Neural crest cell (in vitro differentiated cells): ENCODE measurements at regions not wholly inside any gene's neighbourhood (a gene's known extent, or its start where the extent isn't known, plus 50 kb on each side); places are given as distances from the start of the nearest gene placed in this dataset.
A peak's percentile ranks its signal among the peaks of the same experiment; 100 is the strongest.

ENCODE experiments used
- DNase-seq: peaks from one replicate; pipeline ENCODE4 v3.0.0; 2021; ENCODE audit warnings: low read depth, mixed read lengths, low spot score
- H3K27ac Mint-ChIP-seq: one replicate; pipeline ENCODE4 v1.8.0; 2021; ENCODE audit warnings: mild to moderate bottlenecking, mixed read lengths; ENCODE audit not compliant: unreplicated experiment
- H3K27me3 Mint-ChIP-seq: 2 replicates; pipeline ENCODE4 v1.8.0; 2021; ENCODE audit warnings: low read depth, mild to moderate bottlenecking, mixed read lengths
- H3K36me3 Mint-ChIP-seq: 2 replicates; pipeline ENCODE4 v1.8.0; 2021; ENCODE audit warnings: low read depth, mild to moderate bottlenecking, mixed read lengths
- H3K4me1 Mint-ChIP-seq: 2 replicates; pipeline ENCODE4 v1.8.0; 2021; ENCODE audit warnings: mixed read lengths
- H3K4me3 Mint-ChIP-seq: one replicate; pipeline ENCODE4 v1.8.0; 2021; ENCODE audit warnings: mild to moderate bottlenecking, mixed read lengths
- H3K9me3 Mint-ChIP-seq: 2 replicates; pipeline ENCODE4 v1.8.0; 2021; ENCODE audit warnings: mixed read lengths
- CTCF ChIP-seq: fragments of 200-600 bp; sonication (generic); conservative IDR thresholded peaks from 2 replicates; pipeline ENCODE4 v1.5.0; 2021; ENCODE audit warnings: antibody characterized with exemption, mild to moderate bottlenecking

GRCh38 chr5:133848341-133848811 lies 120.0 kb downstream of the C5orf15 start:
- no peaks in the 10 kb centered on the region for H3K27me3 Mint-ChIP-seq
- no peak for TF ChIP-seq CTCF
- no peaks in the 10 kb centered on the region for H3K36me3 Mint-ChIP-seq
- H3K4me3 Mint-ChIP-seq = no peak overlapping the region
- DNase-seq = no peak
- H3K4me1 Mint-ChIP-seq = peaks cover 4% of the 10 kb centered on the region
- H3K9me3 Mint-ChIP-seq = peaks cover 2% of the 10 kb centered on the region
- peak overlapping the region; percentile 83 for H3K27ac Mint-ChIP-seq

- Mint-ChIP-seq H3K27me3 (no peaks in the 10 kb centered on the region), H3K4me3 (no peak overlapping the region), H3K4me1 (peaks cover 4% of the 10 kb centered on the region), H3K9me3 (peaks cover 2% of the 10 kb centered on the region), H3K36me3 (no peaks in the 10 kb centered on the region), H3K27ac (peak overlapping the region; percentile 83)
- DNase-seq = no peak
- no peak for TF ChIP-seq CTCF
Measured at GRCh38 chr5:133847886-133848285, 120.5 kb downstream of the C5orf15 start.

- no peaks in the 10 kb centered on the region for H3K27me3 Mint-ChIP-seq
- no peaks in the 10 kb centered on the region for H3K36me3 Mint-ChIP-seq
- no peak for DNase-seq
- H3K4me1 Mint-ChIP-seq = peaks cover 4% of the 10 kb centered on the region
- no peak overlapping the region for H3K4me3 Mint-ChIP-seq
- no peak for TF ChIP-seq CTCF
- peaks cover under 1% of the 10 kb centered on the region for H3K9me3 Mint-ChIP-seq
- no peak overlapping the region for H3K27ac Mint-ChIP-seq
Measured at GRCh38 chr5:133847301-133847700, 121.1 kb downstream of the C5orf15 start.

GRCh38 chr5:133846478-133847226 lies 121.8 kb downstream of the C5orf15 start:
- Mint-ChIP-seq H3K4me3 (no peak overlapping the region), H3K4me1 (peaks cover 4% of the 10 kb centered on the region)
- TF ChIP-seq CTCF = no peak

GRCh38 chr5:133845271-133845670 lies 123.2 kb downstream of the C5orf15 start:
- Mint-ChIP-seq H3K4me3 (no peak overlapping the region), H3K4me1 (peaks cover 4% of the 10 kb centered on the region), H3K27me3 (no peaks in the 10 kb centered on the region), H3K36me3 (no peaks in the 10 kb centered on the region), H3K27ac (no peak overlapping the region), H3K9me3 (no peaks in the 10 kb centered on the region)
- DNase-seq = no peak
- TF ChIP-seq CTCF = no peak

More at GRCh38 chr5:133846478-133847226, 121.8 kb downstream of the C5orf15 start:
- H3K9me3 Mint-ChIP-seq = no peaks in the 10 kb centered on the region
- H3K36me3 Mint-ChIP-seq = no peaks in the 10 kb centered on the region
- no peaks in the 10 kb centered on the region for H3K27me3 Mint-ChIP-seq
- H3K27ac Mint-ChIP-seq = peak overlapping the region; percentile 67
- DNase-seq = no peak
